Lower leg skin (tissue), 3 donors: ENCODE measurements at regions not wholly inside any gene's neighbourhood (a gene's known extent, or its start where the extent isn't known, plus 50 kb on each side); places are given as distances from the start of the nearest gene placed in this dataset.

ENCODE experiments used
- CTCF ChIP-seq, 3 donors: fragments of 450-650 bp; IDR thresholded peaks; one replicate each; pipeline ENCODE4 v1.5.1; 2016; ENCODE audit warnings: antibody characterized with exemption in 3 of 3, mild to moderate bottlenecking in 3 of 3, moderate library complexity in 2 of 3
- POLR2A ChIP-seq, 2 donors: fragments of 450-650 bp; IDR thresholded peaks; one replicate each; pipeline ENCODE4 v1.6.1; 2016 to 2017; ENCODE audit warnings: antibody characterized with exemption in 2 of 2, mild to moderate bottlenecking in 1 of 2, moderate library complexity in 1 of 2

GRCh38 chr16:52649870-52650269 lies 102.9 kb upstream of the TOX3 start:
- TF ChIP-seq CTCF (IDR thresholded peaks at IDR 0.05): no peak
- no peak for TF ChIP-seq POLR2A (IDR thresholded peaks at IDR 0.05)
